Stimulated activated CD8-positive, alpha-beta memory T cell treated with anti-CD3 and anti-CD28 coated beads, Interleukin-4, amount 100 ng/mL, for 4 hours (primary cell): ENCODE measurements at regions not wholly inside any gene's neighbourhood (a gene's known extent, or its start where the extent isn't known, plus 50 kb on each side); places are given as distances from the start of the nearest gene placed in this dataset.

Source experiments
- DNase-seq, 2 donors: peaks; one replicate each; pipeline ENCODE4 v3.0.0-alpha.2; 2020; ENCODE audit warnings: low read depth in 2 of 2, low spot score in 1 of 2

DNA sequence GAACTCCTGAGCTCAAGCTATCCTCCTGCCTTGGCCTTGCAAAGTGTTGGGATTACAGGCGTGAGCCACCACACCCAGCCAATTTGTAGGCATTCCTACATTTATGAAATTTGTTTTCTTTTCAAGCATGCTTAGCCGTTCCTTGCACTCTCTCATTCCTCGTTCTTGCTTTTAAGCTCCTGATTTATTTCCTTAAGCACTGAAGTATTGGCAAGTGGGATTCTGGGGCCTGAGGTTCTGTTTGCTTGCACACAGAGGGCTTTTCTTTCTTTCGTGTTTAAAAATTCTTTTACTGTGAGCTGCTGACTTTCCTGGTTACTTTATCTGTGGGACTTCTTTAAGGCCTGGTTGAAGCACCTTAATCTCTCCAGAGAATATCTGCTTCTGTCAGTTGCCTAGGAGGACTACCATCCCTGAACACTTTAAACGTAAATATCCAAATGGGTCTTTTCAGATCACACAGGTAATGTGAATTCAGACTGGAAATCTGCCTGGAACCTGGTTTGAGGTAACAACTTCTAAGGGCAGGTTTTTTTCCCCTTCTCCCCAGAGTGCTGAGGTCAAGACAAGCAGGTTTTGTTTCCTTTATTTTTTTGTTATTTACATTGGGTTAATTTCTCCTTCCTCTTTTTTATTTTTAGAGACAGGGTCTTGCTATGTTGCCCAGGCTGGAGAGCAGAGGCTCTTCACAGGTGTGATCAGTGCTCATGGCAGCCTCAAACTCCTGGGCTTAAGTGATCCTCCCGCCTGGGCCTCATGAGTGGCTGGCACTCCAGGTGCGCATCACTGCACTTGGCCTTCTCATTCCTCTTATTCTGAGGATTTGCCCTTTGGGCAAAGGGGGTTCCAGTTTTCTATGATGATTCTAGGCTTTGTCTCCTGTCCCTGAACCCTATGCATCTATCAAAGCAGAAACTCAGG is 102.9 kb downstream of the PFKFB3 start:
- DNase-seq: no peak

DNA sequence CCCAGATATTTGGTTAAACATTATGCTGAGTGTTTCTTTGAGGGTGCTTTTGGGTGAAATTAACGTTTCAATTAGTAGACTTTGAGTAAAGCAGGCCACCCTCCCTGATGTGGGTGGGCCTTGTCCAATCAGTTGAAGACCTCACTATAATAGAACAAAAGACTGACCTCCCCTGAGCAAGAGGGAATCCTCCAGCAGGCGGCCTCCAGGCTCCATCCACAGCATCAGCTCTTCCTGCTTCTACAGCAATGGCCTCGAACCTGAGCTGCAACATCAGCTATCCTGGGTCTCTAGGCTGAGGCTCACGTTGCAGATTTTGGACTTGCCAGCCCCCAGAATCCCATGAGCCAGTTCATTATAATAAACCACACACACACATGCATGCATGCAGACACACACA is 104.2 kb downstream of the PFKFB3 start:
- no peak for DNase-seq

DNA sequence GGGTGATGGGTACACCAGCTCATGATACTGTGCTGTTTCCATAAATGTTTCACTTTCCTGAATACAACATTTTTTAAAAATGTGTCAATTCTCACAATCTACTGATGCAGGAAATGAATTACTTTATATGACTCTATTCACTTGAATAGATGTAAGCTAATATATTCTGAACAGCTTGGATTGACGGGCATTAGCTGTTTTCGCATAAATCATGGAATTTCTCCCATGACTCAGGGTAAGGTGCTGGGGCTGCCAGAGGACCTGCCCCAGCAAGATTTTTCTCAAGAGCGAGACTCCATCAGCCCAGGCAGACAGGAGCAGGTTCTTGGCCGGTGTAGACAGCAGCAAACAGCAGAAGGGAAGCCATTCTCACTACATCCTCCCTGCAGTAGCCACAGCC is 107.1 kb downstream of the PFKFB3 start:
- no peak for DNase-seq

DNA sequence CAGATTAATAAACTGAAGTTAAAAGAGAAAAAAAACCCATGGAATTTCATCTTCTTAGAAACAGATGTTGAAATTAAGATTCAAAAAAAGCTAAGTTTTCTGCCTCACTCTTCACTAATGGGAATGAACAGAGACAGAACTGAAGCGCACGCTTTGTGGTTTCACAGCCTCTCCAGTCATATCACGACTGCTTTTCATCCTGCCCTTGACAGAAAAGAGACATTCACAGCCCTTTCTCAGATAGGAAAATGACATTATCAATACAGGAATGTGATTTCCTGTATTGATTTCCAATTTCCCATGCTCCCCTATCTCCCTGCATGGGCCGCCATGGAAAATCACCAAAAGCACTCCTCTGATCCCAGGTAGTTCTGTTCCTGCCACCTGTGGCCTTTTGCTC is 108.2 kb downstream of the PFKFB3 start:
- DNase-seq: no peak

DNA sequence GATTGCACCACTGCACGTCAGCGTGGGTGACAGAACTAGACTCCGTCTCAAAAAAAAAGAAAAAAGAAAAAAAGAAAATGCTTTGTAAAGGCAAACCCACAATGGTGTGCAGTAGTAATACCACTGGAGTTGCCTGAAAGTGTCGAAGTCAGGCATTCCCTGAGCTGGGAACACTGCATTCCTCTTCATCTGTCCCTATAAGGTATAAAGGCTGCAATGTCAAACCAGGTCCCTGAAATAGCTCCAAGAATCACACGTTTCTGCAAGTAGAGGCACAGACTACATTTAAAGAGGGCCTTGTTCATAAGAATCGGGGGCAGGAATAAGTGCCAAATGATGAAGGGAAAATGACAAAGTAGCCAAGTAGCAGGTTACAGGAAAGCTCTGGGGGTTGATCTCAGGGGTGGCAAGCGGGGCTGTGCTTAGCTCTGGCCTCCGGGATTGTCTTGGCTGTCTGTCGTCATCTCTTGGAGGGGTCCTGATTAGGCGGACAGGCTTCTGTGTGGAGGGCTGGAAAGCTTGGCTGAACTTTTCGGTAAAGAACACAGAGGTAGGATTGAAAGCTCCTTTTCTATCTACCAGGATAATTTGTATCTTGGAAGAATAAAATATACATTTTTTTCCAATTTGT is 109.1 kb downstream of the PFKFB3 start:
- no peak for DNase-seq

DNA sequence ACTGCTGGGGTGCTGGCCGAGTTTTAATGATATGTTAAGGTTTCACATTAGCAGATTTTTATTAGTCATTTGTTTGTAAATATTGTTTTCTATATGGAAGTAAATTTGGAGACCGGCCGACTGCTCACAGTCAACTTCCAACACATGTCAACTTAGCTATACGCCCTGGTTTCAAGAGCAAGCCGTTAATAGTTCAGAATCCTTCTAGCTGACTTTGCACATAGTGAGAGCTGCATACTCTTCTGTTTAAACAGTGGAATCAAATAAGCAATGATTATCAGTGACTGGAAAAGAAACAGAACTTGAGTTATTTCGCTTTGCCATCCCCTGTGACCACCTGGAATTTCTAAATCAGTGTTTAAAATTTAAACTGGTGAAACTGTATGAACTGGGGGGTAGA is 109.9 kb downstream of the PFKFB3 start:
- DNase-seq: no peak

DNA sequence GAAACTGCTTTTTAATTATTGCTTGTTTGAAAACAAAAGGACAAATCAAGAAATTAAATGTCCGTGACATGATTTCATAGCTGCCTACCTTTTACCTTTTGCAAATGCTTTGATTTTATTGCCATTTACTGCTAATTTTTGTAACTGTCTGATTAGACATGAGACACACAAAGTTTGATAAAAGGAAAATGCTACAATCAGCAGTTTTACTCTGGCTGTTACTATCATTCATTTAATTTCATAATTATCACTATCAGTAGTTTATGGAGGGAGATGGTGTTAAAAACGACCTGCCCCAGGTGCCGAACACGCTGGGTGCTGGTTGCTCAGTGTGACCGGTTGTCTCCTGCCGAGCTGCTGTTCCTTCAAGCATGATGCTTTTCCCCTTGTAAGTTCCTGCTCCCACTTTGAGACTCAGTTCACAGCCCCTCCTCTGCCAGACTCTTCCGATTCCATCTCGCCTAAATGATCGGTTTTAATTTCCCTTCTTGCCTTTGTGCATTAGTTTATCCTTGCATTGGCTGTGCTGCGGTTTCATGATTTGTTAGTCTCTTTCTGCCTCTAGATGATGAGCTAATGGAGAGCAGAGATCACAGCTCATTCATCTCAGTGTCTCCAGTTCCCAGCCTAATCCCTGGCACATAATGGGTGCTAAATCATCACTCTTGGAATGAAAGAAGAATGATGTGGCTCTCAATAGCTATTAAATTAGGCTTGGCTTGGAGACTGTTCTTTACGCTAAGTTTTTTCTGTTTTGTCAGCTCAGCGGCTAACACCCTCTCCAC is 110.6 kb downstream of the PFKFB3 start:
- DNase-seq: no peak

DNA sequence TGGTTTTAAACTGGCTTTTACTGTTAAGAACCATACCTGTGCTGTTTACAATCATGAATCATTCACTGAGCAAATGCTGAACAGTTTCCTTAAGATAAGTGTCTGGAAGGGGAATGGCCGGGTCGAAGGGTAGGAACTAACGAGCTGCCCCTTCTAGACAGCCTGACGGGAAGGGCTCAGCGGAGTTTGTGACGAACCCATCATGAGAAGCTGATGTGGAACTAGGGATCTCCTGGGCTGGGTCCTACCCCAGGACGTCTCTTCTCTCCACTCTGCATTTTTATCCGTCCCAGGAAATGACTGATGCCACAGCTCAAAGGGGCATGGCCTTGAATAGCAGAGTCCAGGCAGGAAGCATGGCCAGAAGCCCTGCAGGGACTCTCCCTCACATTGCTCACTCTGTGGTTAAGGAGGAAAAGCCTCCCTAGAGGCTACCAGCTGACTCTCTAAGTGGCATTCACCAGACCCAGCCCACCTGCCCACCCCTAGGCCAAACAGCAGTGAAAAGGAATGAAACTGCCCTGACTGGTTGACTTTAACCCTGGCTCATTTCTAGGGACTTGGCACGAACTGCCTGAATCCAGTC is 112.0 kb downstream of the PFKFB3 start:
- DNase-seq: no peak

DNA sequence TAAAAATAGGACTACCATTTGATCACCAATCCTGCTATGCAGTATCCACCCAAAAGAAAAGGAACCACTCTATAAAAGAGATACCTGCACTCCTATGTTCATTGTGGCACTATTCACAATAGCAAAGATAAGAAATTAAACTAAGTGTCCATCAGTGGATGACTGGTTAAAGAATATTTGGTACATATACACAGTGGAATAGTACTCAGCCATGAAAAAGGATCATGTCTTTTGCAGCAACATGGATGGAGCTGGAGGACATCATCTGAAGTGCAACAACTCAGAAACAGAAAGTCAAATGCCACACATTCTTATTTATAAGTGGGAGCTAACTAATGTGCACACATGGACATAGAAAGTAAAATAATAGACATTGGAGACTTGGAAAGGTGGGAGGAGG is 116.4 kb downstream of the PFKFB3 start:
- DNase-seq: no peak

DNA sequence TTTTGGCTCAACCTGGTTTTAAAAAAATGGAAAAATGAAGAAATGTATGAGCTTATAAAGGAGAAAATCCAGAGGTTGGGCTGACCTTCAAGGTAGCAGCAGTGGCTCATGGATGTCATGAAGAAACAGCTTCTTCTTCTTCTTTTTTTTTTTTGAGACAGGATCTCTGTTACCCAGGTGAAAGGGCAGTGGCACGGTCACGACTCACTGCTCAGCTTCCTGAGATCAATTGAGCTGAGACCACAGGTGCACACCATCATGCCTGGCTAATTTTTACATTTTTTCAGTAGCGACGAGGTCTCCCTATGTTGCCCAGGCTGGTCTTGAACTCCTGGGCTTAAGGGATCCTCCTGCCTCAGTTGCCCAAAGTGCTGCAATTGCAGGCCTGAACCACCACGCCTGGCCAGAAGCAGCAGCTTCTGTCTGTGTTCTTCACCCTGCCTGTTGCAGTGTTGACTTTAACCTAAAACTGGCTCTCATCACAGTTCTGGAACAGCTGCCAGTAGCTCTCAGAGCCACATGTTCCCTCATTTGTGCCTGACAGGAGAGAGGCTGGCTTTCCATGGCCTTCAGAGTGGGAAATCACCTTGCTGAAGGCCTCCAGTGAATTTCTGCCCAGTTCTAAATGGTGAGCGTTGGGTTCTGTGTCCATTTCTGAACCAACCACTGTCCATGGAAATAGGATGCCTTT is 117.7 kb downstream of the PFKFB3 start:
- DNase-seq: no peak

DNA sequence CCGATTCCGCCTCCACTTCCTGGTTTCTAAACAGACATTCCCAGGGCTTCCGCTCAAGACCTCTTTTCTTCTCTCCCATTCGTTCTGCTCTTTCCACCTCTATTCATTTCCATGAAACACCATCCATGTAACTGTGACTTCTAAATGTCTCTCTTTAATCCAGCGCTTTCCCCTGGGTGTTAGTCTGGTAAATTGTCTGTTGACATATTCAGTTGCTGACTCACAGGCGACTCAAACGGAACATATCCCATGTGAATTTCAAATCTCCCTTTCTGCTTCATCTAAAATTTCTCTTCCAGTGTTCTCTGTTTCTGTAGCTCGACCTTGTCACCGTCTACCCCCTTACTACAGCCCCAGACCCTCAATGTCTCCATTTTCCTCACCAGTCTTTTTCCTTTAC is 119.1 kb downstream of the PFKFB3 start:
- no peak for DNase-seq

DNA sequence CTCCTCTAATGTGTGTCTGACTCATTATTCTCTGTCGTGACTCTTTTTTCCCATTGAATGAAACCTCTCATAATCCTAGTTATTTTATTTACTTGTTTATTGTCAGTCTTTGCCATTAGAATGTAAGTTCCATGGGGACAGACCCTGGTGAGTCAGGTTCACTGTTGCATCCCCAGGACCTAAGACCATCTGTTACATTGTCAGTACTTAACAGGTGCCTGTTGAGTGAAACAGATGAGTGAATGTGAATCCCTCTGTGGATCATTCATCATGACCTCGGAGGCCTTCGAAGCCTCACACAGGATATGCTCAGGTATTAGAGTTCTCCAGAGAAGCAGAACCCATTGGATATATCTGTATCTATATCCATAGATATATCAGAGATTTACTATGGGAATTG is 120.1 kb downstream of the PFKFB3 start:
- DNase-seq: no peak

DNA sequence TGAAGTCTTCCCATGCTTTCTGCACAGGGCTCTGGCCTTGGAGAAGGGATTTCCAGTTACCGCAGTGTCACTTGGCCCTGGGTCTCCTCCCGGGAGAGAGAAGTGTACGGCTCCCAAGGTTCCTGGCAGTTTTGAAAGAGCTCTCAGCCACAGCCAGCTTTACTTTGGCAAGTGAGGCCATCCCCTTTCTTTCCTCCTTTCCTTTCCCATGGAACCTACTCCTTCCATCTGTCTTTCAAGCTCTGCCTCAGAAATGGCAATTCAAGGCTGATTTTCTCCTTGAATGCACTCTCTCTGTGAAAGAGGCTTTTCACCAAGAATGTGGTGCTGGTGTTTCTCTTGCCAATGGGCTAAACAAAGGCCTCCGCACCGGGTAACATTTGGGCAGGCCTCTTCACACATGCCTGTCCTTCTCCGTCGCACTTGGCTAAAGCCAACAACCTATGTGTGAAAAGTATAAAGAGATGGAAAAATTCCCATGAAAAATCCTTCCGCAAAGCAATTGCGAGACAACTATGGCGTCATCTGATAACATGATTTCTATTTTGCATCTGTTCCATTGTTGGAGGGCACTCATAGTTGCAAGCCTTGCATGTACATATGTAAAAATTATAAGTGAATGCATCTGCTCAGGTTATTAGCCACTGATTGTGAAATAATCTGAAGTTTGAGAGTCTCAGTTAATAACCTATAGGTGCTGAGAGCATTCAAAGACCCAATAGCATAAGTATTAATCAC is 125.4 kb downstream of the PFKFB3 start:
- DNase-seq: no peak

DNA sequence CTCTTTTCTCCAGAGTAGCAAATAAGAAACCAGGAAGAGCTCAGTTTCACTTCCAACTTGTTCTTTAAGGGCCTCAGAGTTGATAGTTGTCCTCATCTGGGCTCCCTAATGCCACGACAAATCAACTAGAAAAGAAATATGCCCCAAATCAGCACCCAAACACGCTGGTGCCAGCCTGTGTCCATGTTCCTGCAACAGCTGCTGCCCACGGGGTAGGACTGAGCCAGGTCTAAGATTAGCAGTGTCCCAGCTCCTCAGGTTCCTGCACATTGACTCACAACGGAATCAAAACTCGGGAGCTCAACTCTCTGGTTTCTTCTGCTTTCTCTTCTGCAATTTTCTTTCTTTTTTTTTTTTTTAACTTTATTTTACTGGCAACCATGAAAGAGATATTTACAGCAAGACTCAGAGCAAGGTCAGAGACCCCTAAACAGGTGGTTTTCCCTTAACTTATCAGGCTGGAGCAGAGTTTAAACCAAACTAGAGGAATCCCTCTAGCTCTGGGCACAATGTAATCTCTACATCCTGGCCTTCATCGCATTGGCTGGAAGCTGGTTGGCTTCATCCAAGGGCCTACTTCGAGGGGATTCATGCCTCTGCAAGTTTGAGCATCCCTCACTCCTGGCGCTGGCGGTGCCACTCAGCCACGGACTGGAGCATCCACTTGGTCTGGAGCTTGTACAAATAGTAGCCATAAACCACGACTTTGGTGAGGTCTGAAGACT is 126.1 kb downstream of the PFKFB3 start:
- no peak for DNase-seq

DNA sequence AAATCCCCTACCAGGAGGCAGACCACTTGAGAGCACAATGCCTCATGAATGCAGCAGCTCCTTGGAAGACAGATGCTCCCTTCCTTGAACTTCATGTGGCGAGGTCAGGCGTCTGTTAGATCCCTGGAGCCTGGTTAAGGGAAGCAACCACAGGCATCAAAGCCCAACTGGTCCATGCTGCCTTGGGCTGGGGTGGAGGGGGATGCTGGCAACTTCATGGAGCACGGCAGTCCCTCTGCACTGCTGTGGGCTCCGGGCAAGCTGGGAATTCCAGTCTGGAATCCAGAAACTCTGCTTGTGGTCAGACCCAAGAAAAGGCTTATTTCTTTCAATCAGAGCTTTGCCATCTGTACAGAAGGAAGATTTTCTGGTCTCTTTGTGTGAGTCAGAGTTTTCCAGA is 130.4 kb downstream of the PFKFB3 start:
- no peak for DNase-seq

DNA sequence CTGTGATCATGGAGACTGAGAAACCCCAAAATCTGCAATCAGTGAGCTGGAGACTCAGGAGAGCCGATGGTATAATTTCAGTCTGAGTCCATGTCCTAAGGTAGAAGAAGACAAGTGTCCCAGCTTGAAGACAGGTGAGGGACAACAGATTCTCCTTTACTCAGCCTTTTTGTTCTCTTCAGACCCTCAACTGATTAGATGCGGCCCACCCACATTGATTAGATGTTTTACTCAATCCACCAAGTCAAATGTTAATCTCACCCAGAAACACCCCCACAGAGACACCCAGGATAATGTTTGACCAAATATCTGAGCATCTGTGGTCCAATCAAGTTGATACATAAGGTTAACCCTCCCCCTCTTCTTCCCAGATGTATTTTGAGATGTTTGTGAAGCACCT is 131.2 kb downstream of the PFKFB3 start:
- no peak for DNase-seq

DNA sequence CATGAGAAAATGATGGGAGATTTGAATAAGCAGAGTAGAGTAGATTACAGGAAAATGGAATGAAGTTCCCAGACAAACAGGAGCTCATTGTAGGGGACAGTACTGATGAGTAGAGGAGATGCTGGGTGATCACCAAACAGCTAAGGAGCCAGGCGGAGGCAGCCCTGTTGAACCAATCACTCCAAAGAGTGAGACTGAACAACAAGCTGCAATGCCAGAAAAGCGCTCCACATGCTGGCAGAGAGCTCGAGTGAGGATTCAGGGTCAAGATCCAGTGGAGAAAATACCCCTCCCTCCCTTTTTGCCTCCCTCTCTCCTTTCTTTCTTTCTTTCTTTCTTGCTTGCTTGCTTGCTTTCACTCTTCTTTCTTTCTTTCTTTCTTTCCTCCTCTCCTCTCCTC is 133.3 kb downstream of the PFKFB3 start:
- DNase-seq: no peak

DNA sequence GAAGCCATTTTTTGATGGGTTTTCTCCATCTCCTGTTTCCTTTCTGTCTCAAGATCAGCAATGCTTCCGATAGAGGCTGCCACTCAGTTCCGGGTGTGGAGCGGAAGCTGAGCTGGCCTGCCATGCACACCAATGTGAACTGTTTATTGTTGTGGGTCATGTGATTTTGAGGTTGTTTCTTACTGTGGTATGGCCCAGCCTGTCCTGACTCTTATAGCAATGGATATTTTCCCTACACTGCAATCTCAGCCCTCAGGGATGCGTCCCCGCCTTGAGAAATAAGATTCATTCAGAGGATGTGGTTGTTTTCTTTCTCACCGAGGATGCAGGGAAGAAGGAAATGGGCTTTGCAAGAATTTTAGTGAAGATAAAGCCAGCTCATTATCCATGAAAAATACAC is 134.7 kb downstream of the PFKFB3 start:
- no peak for DNase-seq

DNA sequence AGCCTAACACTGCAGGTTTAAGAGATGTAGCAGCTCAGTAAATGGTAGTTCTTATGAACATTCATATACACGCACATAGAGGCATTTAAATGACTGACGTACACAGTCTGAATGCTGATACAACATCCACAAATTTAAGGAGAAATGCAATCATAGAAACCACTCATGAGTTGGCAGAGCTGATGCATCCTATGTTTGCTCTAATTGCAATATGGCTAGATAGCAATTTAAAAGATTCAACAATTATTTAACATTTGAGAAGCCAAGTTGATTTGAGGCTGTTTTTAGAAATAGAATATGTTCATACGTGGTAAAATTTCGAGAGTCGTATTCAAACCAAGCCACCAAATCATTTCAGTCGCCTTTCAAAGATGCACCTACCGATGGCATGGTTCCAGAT is 135.6 kb downstream of the PFKFB3 start:
- no peak for DNase-seq

DNA sequence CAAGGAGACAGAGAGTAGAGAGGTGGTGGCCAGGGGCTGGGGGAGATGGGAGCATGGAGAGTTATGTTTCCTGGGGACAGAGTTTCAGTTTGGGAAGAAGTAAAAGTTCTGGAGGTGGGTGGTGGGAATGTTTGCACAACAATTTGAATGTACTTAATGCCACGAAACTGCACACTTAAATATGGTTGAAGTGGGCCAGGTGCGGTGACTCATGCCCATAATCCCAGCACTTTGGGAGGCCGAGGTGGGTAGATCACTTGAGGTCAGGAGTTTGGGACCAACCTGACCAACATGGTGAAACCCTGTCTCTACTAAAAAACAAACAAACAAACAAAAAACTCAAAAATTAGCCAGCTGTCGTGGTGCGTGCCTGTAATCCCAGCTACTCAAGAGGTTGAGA is 137.2 kb downstream of the PFKFB3 start:
- DNase-seq: no peak
